ENCODE measurements at regions not wholly inside any gene's neighbourhood (a gene's known extent, or its start where the extent isn't known, plus 50 kb on each side); places are given as distances from the start of the nearest gene placed in this dataset.

- Histone ChIP-seq H3K4me1 (ENCODE audit: insufficient read depth, low read length) (no peaks in the 10 kb centered on the region), H3K9me3 (ENCODE audit: low read length) (no peaks in the 10 kb centered on the region), H3K36me3 (ENCODE audit: insufficient read depth, low read length) (peaks cover 1% of the 10 kb centered on the region), H3K27me3 (ENCODE audit: insufficient read depth, low read length, poor library complexity, severe bottlenecking) (no peaks in the 10 kb centered on the region), H3K27ac (ENCODE audit: low read depth, low read length) (no peak overlapping the region), H3K4me3 (ENCODE audit: low read length) (no peak overlapping the region)
- POLR2A ChIA-PET: no interaction called here
- Mint-ChIP-seq H3K27me3 (no peaks in the 10 kb centered on the region), H3K9me3 (no peaks in the 10 kb centered on the region), H3K4me3 (no peak overlapping the region), H3K27ac (peak overlapping the region in 1 of 8 donors; percentile 61), H3K4me1 (peaks cover 12 to 32% (median 13%) of the 10 kb centered on the region in 3 donors), H3K36me3 (peaks cover 2 to 58% (median 23%) of the 10 kb centered on the region in 3 donors)
- no peak for DNase-seq
- CTCF ChIA-PET: no interaction called here
These were observed 484.0 kb downstream of the UTRN start for GRCh38 chr6:144769142-144769541.

- H3K27me3 Mint-ChIP-seq: no peaks in the 10 kb centered on the region
- no peaks in the 10 kb centered on the region for H3K9me3 ChIP-seq (ENCODE audit: low read length)
- H3K4me1 Mint-ChIP-seq: peaks cover 9 to 21% (median 11%) of the 10 kb centered on the region in 3 donors
- H3K27ac Mint-ChIP-seq: peak overlapping the region in 1 of 8 donors; percentile 17
- ChIA-PET POLR2A (no interaction called here), CTCF (no interaction called here)
- peaks cover 19% of the 10 kb centered on the region for H3K36me3 ChIP-seq (ENCODE audit: insufficient read depth, low read length)
- H3K27ac ChIP-seq (ENCODE audit: low read depth, low read length): no peak overlapping the region
- no peak overlapping the region for H3K4me3 Mint-ChIP-seq
- H3K4me1 ChIP-seq (ENCODE audit: insufficient read depth, low read length): no peaks in the 10 kb centered on the region
- no peak overlapping the region for H3K4me3 ChIP-seq (ENCODE audit: low read length)
- H3K9me3 Mint-ChIP-seq: no peaks in the 10 kb centered on the region
- no peak for DNase-seq
- H3K27me3 ChIP-seq (ENCODE audit: insufficient read depth, low read length, poor library complexity, severe bottlenecking): no peaks in the 10 kb centered on the region
- H3K36me3 Mint-ChIP-seq: peaks cover 18 to 69% (median 39%) of the 10 kb centered on the region in 3 donors
These were observed 491.1 kb downstream of the UTRN start for GRCh38 chr6:144776031-144776819.

- Histone ChIP-seq H3K4me3 (ENCODE audit: low read length) (no peak overlapping the region), H3K4me1 (ENCODE audit: insufficient read depth, low read length) (no peaks in the 10 kb centered on the region), H3K36me3 (ENCODE audit: insufficient read depth, low read length) (peaks cover 19% of the 10 kb centered on the region), H3K27me3 (ENCODE audit: insufficient read depth, low read length, poor library complexity, severe bottlenecking) (no peaks in the 10 kb centered on the region), H3K27ac (ENCODE audit: low read depth, low read length) (no peak overlapping the region), H3K9me3 (ENCODE audit: low read length) (no peaks in the 10 kb centered on the region)
- ChIA-PET CTCF (interaction anchor here (0.8 kb wide), 1 partner anchor 11 kb away, joined by 3 read pairs; no protein-coding TSS in a partner anchor), POLR2A (no interaction called here)
- no peak overlapping the region for H3K4me3 Mint-ChIP-seq
- H3K4me1 Mint-ChIP-seq: peaks cover 9 to 21% (median 13%) of the 10 kb centered on the region in 3 donors
- no peaks in the 10 kb centered on the region for H3K27me3 Mint-ChIP-seq
- peak overlapping the region in 3 of 8 donors; percentile 2 to 42 (median 14) for H3K27ac Mint-ChIP-seq
- no peaks in the 10 kb centered on the region for H3K9me3 Mint-ChIP-seq
- DNase-seq: no peak
- peaks cover 18 to 74% (median 45%) of the 10 kb centered on the region in 3 donors for H3K36me3 Mint-ChIP-seq
These were observed 492.1 kb downstream of the UTRN start for GRCh38 chr6:144777249-144777648.

- no peak for DNase-seq
- H3K9me3 ChIP-seq (ENCODE audit: low read length): no peaks in the 10 kb centered on the region
- H3K4me3 Mint-ChIP-seq: no peak overlapping the region
- no peaks in the 10 kb centered on the region for H3K9me3 Mint-ChIP-seq
- no peaks in the 10 kb centered on the region for H3K27me3 ChIP-seq (ENCODE audit: insufficient read depth, low read length, poor library complexity, severe bottlenecking)
- H3K36me3 ChIP-seq (ENCODE audit: insufficient read depth, low read length): peaks cover 19% of the 10 kb centered on the region
- ChIA-PET CTCF (interaction anchor here (0.8 kb wide), 1 partner anchor 12 kb away, joined by 3 read pairs; no protein-coding TSS in a partner anchor), POLR2A (no interaction called here)
- peak overlapping the region in 6 of 8 donors; percentile 5 to 85 (median 42) for H3K27ac Mint-ChIP-seq
- no peaks in the 10 kb centered on the region for H3K27me3 Mint-ChIP-seq
- H3K4me1 Mint-ChIP-seq: peaks cover 9 to 21% (median 13%) of the 10 kb centered on the region in 3 donors
- H3K36me3 Mint-ChIP-seq: peaks cover 18 to 73% (median 45%) of the 10 kb centered on the region in 3 donors
- H3K4me3 ChIP-seq (ENCODE audit: low read length): no peak overlapping the region
- H3K27ac ChIP-seq (ENCODE audit: low read depth, low read length): no peak overlapping the region
- H3K4me1 ChIP-seq (ENCODE audit: insufficient read depth, low read length): no peaks in the 10 kb centered on the region
These were observed 492.9 kb downstream of the UTRN start for GRCh38 chr6:144778056-144778455.

GRCh38 chr6:144778773-144779492, 493.8 kb downstream of the UTRN start:
- POLR2A ChIA-PET: no interaction called here
- H3K4me3 Mint-ChIP-seq: no peak overlapping the region
- no peaks in the 10 kb centered on the region for H3K27me3 Mint-ChIP-seq
- H3K27ac Mint-ChIP-seq: peak overlapping the region in 1 of 8 donors; percentile 25
- H3K9me3 Mint-ChIP-seq: no peaks in the 10 kb centered on the region
- peaks cover 19% of the 10 kb centered on the region for H3K36me3 ChIP-seq (ENCODE audit: insufficient read depth, low read length)
- no peak overlapping the region for H3K27ac ChIP-seq (ENCODE audit: low read depth, low read length)
- no peaks in the 10 kb centered on the region for H3K4me1 ChIP-seq (ENCODE audit: insufficient read depth, low read length)
- H3K9me3 ChIP-seq (ENCODE audit: low read length): no peaks in the 10 kb centered on the region
- DNase-seq: no peak
- CTCF ChIA-PET: no interaction called here
- H3K36me3 Mint-ChIP-seq: peaks cover 18 to 70% (median 49%) of the 10 kb centered on the region in 3 donors
- H3K27me3 ChIP-seq (ENCODE audit: insufficient read depth, low read length, poor library complexity, severe bottlenecking): no peaks in the 10 kb centered on the region
- no peak overlapping the region for H3K4me3 ChIP-seq (ENCODE audit: low read length)
- peaks cover 9 to 21% (median 13%) of the 10 kb centered on the region in 3 donors for H3K4me1 Mint-ChIP-seq

GRCh38 chr6:144781836-144782235, 496.7 kb downstream of the UTRN start:
- ChIA-PET CTCF (interaction anchor here (0.8 kb wide), 1 partner anchor 19 kb away, joined by 3 read pairs; no protein-coding TSS in a partner anchor), POLR2A (no interaction called here)
- Mint-ChIP-seq H3K9me3 (no peaks in the 10 kb centered on the region), H3K27me3 (no peaks in the 10 kb centered on the region), H3K4me1 (peaks cover 5 to 11% (median 11%) of the 10 kb centered on the region in 3 donors), H3K36me3 (peaks cover 2 to 63% (median 41%) of the 10 kb centered on the region in 3 donors), H3K27ac (peak overlapping the region in 4 of 8 donors; percentile 38 to 72 (median 48)), H3K4me3 (no peak overlapping the region)
- H3K4me1 ChIP-seq (ENCODE audit: insufficient read depth, low read length): no peaks in the 10 kb centered on the region
- H3K36me3 ChIP-seq (ENCODE audit: insufficient read depth, low read length): peaks cover 4% of the 10 kb centered on the region
- no peak for DNase-seq
- H3K4me3 ChIP-seq (ENCODE audit: low read length): no peak overlapping the region
- H3K27ac ChIP-seq (ENCODE audit: low read depth, low read length): no peak overlapping the region
- no peaks in the 10 kb centered on the region for H3K9me3 ChIP-seq (ENCODE audit: low read length)
- H3K27me3 ChIP-seq (ENCODE audit: insufficient read depth, low read length, poor library complexity, severe bottlenecking): no peaks in the 10 kb centered on the region

GRCh38 chr6:144782634-144783033, 497.5 kb downstream of the UTRN start:
- no peak for DNase-seq
- POLR2A ChIA-PET: no interaction called here

GRCh38 chr6:144785056-144785455, 499.9 kb downstream of the UTRN start:
- peaks cover 0 to 5% (median 3%) of the 10 kb centered on the region in 3 donors for H3K4me1 Mint-ChIP-seq
- DNase-seq: no peak
- ChIA-PET CTCF (no interaction called here), POLR2A (no interaction called here)
- Histone ChIP-seq H3K36me3 (ENCODE audit: insufficient read depth, low read length) (peaks cover 7% of the 10 kb centered on the region), H3K9me3 (ENCODE audit: low read length) (no peaks in the 10 kb centered on the region), H3K4me1 (ENCODE audit: insufficient read depth, low read length) (no peaks in the 10 kb centered on the region), H3K27me3 (ENCODE audit: insufficient read depth, low read length, poor library complexity, severe bottlenecking) (no peaks in the 10 kb centered on the region), H3K4me3 (ENCODE audit: low read length) (no peak overlapping the region), H3K27ac (ENCODE audit: low read depth, low read length) (no peak overlapping the region)
- H3K9me3 Mint-ChIP-seq: no peaks in the 10 kb centered on the region
- no peak overlapping the region for H3K4me3 Mint-ChIP-seq
- H3K36me3 Mint-ChIP-seq: peaks cover 2 to 58% (median 32%) of the 10 kb centered on the region in 3 donors
- H3K27ac Mint-ChIP-seq: peak overlapping the region in 1 of 8 donors; percentile 9
- H3K27me3 Mint-ChIP-seq: no peaks in the 10 kb centered on the region

More at GRCh38 chr6:144782634-144783033, 497.5 kb downstream of the UTRN start:
- Mint-ChIP-seq H3K27me3 (no peaks in the 10 kb centered on the region), H3K4me3 (no peak overlapping the region), H3K9me3 (no peaks in the 10 kb centered on the region), H3K27ac (peak overlapping the region in 4 of 8 donors; percentile 29 to 46 (median 32)), H3K4me1 (peaks cover 3 to 11% (median 8%) of the 10 kb centered on the region in 3 donors), H3K36me3 (peaks cover 0 to 59% (median 38%) of the 10 kb centered on the region in 3 donors)
- Histone ChIP-seq H3K27me3 (ENCODE audit: insufficient read depth, low read length, poor library complexity, severe bottlenecking) (no peaks in the 10 kb centered on the region), H3K4me3 (ENCODE audit: low read length) (no peak overlapping the region), H3K27ac (ENCODE audit: low read depth, low read length) (no peak overlapping the region), H3K9me3 (ENCODE audit: low read length) (no peaks in the 10 kb centered on the region), H3K36me3 (ENCODE audit: insufficient read depth, low read length) (peaks cover 4% of the 10 kb centered on the region), H3K4me1 (ENCODE audit: insufficient read depth, low read length) (no peaks in the 10 kb centered on the region)
- CTCF ChIA-PET: no interaction called here

Data from CD8-positive, alpha-beta memory T cell (primary cell).